ENCODE measurements at regions not wholly inside any gene's neighbourhood (a gene's known extent, or its start where the extent isn't known, plus 50 kb on each side); places are given as distances from the start of the nearest gene placed in this dataset.

- WGBS, 2 donors = 62 to 81% methylated on average over 14 of the region's 14 CpGs
- DNase-seq = no peak
Observed at GRCh38 chr12:116393859-116394650, 116.6 kb upstream of the MED13L start.

GRCh38 chr12:116395396-116395795, 117.9 kb upstream of the MED13L start:
- peaks cover 0 to 5% (median 4%) of the 10 kb centered on the region in 4 donors for H3K9me3 ChIP-seq (ENCODE audit: control insufficient read depth in 4 of 4, insufficient read depth in 3 of 4, low read length in 3 of 4)
- no peak overlapping the region for H3K27ac ChIP-seq (ENCODE audit: low read depth in 1 of 2, low read length in 1 of 2)
- no peak overlapping the region for H3K9ac ChIP-seq (ENCODE audit: insufficient read depth in 1 of 2, low read length in 2 of 2)
- TF ChIP-seq CTCF (IDR thresholded peaks at IDR 0.05; ENCODE audit: control extremely low read depth, extremely low read depth) = no peak
- WGBS, 2 donors = 0 to 88% methylated on average over 1 of the region's 1 CpG
- peaks cover 0 to 8% (median 0%) of the 10 kb centered on the region in 5 donors for H3K4me1 ChIP-seq (ENCODE audit: control insufficient read depth in 5 of 5, insufficient read depth in 5 of 5, low read length in 5 of 5)
- ATAC-seq (ENCODE audit: insufficient read depth, low FRiP score) = no peak
- DNase-seq = no peak
- no peak overlapping the region for H3K4me3 ChIP-seq
- H3K36me3 ChIP-seq (ENCODE audit: control insufficient read depth in 4 of 4, insufficient read depth in 4 of 4, low read length in 4 of 4) = no peaks in the 10 kb centered on the region
- H3K27me3 ChIP-seq (ENCODE audit: control insufficient read depth in 3 of 3, insufficient read depth in 3 of 3, low read length in 2 of 3) = no peaks in the 10 kb centered on the region

More at GRCh38 chr12:116393859-116394650, 116.6 kb upstream of the MED13L start:
- peaks cover 0 to 5% (median 3%) of the 10 kb centered on the region in 4 donors for H3K9me3 ChIP-seq (ENCODE audit: control insufficient read depth in 4 of 4, insufficient read depth in 3 of 4, low read length in 3 of 4)
- ATAC-seq (ENCODE audit: insufficient read depth, low FRiP score) = no peak
- no peaks in the 10 kb centered on the region for H3K36me3 ChIP-seq (ENCODE audit: control insufficient read depth in 4 of 4, insufficient read depth in 4 of 4, low read length in 4 of 4)
- H3K27ac ChIP-seq (ENCODE audit: low read depth in 1 of 2, low read length in 1 of 2) = no peak overlapping the region
- peaks cover 0 to 8% (median 0%) of the 10 kb centered on the region in 5 donors for H3K4me1 ChIP-seq (ENCODE audit: control insufficient read depth in 5 of 5, insufficient read depth in 5 of 5, low read length in 5 of 5)
- TF ChIP-seq CTCF (IDR thresholded peaks at IDR 0.05; ENCODE audit: control extremely low read depth, extremely low read depth) = no peak
- H3K4me3 ChIP-seq = no peak overlapping the region
- H3K9ac ChIP-seq (ENCODE audit: insufficient read depth in 1 of 2, low read length in 2 of 2) = no peak overlapping the region
- no peaks in the 10 kb centered on the region for H3K27me3 ChIP-seq (ENCODE audit: control insufficient read depth in 3 of 3, insufficient read depth in 3 of 3, low read length in 2 of 3)

GRCh38 chr12:116397148-116397547, 119.7 kb upstream of the MED13L start:
- no peak overlapping the region for H3K9ac ChIP-seq (ENCODE audit: insufficient read depth in 1 of 2, low read length in 2 of 2)
- no peak overlapping the region for H3K27ac ChIP-seq (ENCODE audit: low read depth in 1 of 2, low read length in 1 of 2)
- WGBS, 2 donors = 58 to 97% methylated on average over 3 of the region's 3 CpGs
- ATAC-seq (ENCODE audit: insufficient read depth, low FRiP score) = no peak
- no peaks in the 10 kb centered on the region for H3K4me1 ChIP-seq (ENCODE audit: control insufficient read depth in 5 of 5, insufficient read depth in 5 of 5, low read length in 5 of 5)
- H3K4me3 ChIP-seq = no peak overlapping the region
- no peak for TF ChIP-seq CTCF (IDR thresholded peaks at IDR 0.05; ENCODE audit: control extremely low read depth, extremely low read depth)
- no peaks in the 10 kb centered on the region for H3K27me3 ChIP-seq (ENCODE audit: control insufficient read depth in 3 of 3, insufficient read depth in 3 of 3, low read length in 2 of 3)
- no peak for DNase-seq
- H3K9me3 ChIP-seq (ENCODE audit: control insufficient read depth in 4 of 4, insufficient read depth in 3 of 4, low read length in 3 of 4) = peaks cover 0 to 5% (median 2%) of the 10 kb centered on the region in 4 donors
- no peaks in the 10 kb centered on the region for H3K36me3 ChIP-seq (ENCODE audit: control insufficient read depth in 4 of 4, insufficient read depth in 4 of 4, low read length in 4 of 4)

Data from lung (tissue), 11 donors.